Calu3 (cell line): ENCODE measurements at regions not wholly inside any gene's neighbourhood (a gene's known extent, or its start where the extent isn't known, plus 50 kb on each side); places are given as distances from the start of the nearest gene placed in this dataset.

Experiments used
- BruUV-seq: library from RNA; stranded (reverse); fragments of 400-500 nt; replicated peaks from 2 replicates; lab custom pipeline; 2021; lab: Mats Ljungman, UMichigan
- CTCF ChIA-PET: fragments of 300-600 bp; sonication (Branson Sonifier 250); formaldehyde crosslinking; loops from one replicate; lab custom pipeline; 2022; ENCODE audit warnings: antibody characterized with exemption; lab: Charles Lee
- DNase-seq: peaks from one replicate; pipeline ENCODE4 v3.0.0; 2022
- H3K27ac Mint-ChIP-seq: one replicate; pipeline ENCODE4 v1.8.0; 2022; ENCODE audit warnings: mixed read lengths; ENCODE audit not compliant: unreplicated experiment
- H3K27me3 Mint-ChIP-seq: one replicate; pipeline ENCODE4 v1.8.0; 2022; ENCODE audit warnings: mixed read lengths; ENCODE audit not compliant: unreplicated experiment
- H3K36me3 Mint-ChIP-seq: one replicate; pipeline ENCODE4 v1.8.0; 2022; ENCODE audit warnings: mild to moderate bottlenecking, moderate library complexity, mixed read lengths; ENCODE audit not compliant: insufficient read depth, unreplicated experiment
- H3K4me1 Mint-ChIP-seq: one replicate; pipeline ENCODE4 v1.8.0; 2022; ENCODE audit warnings: mild to moderate bottlenecking, low read depth, mixed read lengths; ENCODE audit not compliant: unreplicated experiment
- H3K4me3 Mint-ChIP-seq: one replicate; pipeline ENCODE4 v1.8.0; 2022; ENCODE audit warnings: mild to moderate bottlenecking, low read depth, moderate library complexity, mixed read lengths; ENCODE audit not compliant: unreplicated experiment
- H3K9me3 Mint-ChIP-seq: one replicate; pipeline ENCODE4 v1.8.0; 2022; ENCODE audit warnings: low read depth, mixed read lengths; ENCODE audit not compliant: unreplicated experiment
- CTCF ChIP-seq: fragments of 200-600 bp; IDR thresholded peaks from one replicate; pipeline ENCODE4 v1.8.0; 2022; ENCODE audit warnings: antibody characterized with exemption; ENCODE audit not compliant: unreplicated experiment
- intact Hi-C: fragments of 100-400 bp; cut with micrococcal nuclease; formaldehyde crosslinking; loops from one replicate; pipeline ENCODE4 v1.10.0; 2022; ENCODE audit not compliant: unreplicated experiment

- no peaks in the 10 kb centered on the region for H3K36me3 Mint-ChIP-seq
- TF ChIP-seq CTCF, result no peak
- CTCF ChIA-PET, result no interaction called here
- no peak for DNase-seq
- no peak overlapping the region for H3K27ac Mint-ChIP-seq
- intact Hi-C loops, result no loop called here
- H3K4me3 Mint-ChIP-seq, result no peak overlapping the region
- H3K9me3 Mint-ChIP-seq, result no peaks in the 10 kb centered on the region
- no peaks in the 10 kb centered on the region for H3K27me3 Mint-ChIP-seq
- no TSS peak for BruUV-seq
- peaks cover 9% of the 10 kb centered on the region for H3K4me1 Mint-ChIP-seq
Observed at GRCh38 chr5:38168029-38168428, 90.3 kb upstream of the EGFLAM start.

- peaks cover 9% of the 10 kb centered on the region for H3K4me1 Mint-ChIP-seq
- H3K27me3 Mint-ChIP-seq, result no peaks in the 10 kb centered on the region
- H3K36me3 Mint-ChIP-seq, result no peaks in the 10 kb centered on the region
- no TSS peak for BruUV-seq
- H3K9me3 Mint-ChIP-seq, result no peaks in the 10 kb centered on the region
- intact Hi-C loops, result no loop called here
- no peak overlapping the region for H3K4me3 Mint-ChIP-seq
- DNase-seq, result no peak
- no peak for TF ChIP-seq CTCF
- CTCF ChIA-PET, result no interaction called here
- no peak overlapping the region for H3K27ac Mint-ChIP-seq
Observed at GRCh38 chr5:38167562-38167996, 90.8 kb upstream of the EGFLAM start.

GRCh38 chr5:38166832-38167231, 91.5 kb upstream of the EGFLAM start:
- Mint-ChIP-seq H3K36me3 (no peaks in the 10 kb centered on the region), H3K27me3 (no peaks in the 10 kb centered on the region), H3K9me3 (no peaks in the 10 kb centered on the region), H3K4me3 (no peak overlapping the region), H3K4me1 (peaks cover 9% of the 10 kb centered on the region), H3K27ac (no peak overlapping the region)
- BruUV-seq, result no TSS peak
- CTCF ChIA-PET, result no interaction called here
- TF ChIP-seq CTCF, result no peak
- DNase-seq, result no peak
- intact Hi-C loops, result no loop called here

GRCh38 chr5:38165435-38165834, 92.9 kb upstream of the EGFLAM start:
- Mint-ChIP-seq H3K9me3 (no peaks in the 10 kb centered on the region), H3K4me3 (no peak overlapping the region), H3K27ac (no peak overlapping the region), H3K27me3 (no peaks in the 10 kb centered on the region), H3K36me3 (no peaks in the 10 kb centered on the region), H3K4me1 (peaks cover 9% of the 10 kb centered on the region)
- DNase-seq, result no peak
- CTCF ChIA-PET, result no interaction called here
- no peak for TF ChIP-seq CTCF
- no TSS peak for BruUV-seq
- intact Hi-C loops, result no loop called here
